GM23248 (cell line): ENCODE measurements at regions not wholly inside any gene's neighbourhood (a gene's known extent, or its start where the extent isn't known, plus 50 kb on each side); places are given as distances from the start of the nearest gene placed in this dataset.

Source experiments
- EZH2 ChIP-seq: fragments of 200-600 bp; sonication (generic); IDR thresholded peaks from 2 replicates; pipeline ENCODE4 v1.6.1; 2018; ENCODE audit warnings: antibody characterized with exemption, mild to moderate bottlenecking; ENCODE audit not compliant: insufficient read depth, poor library complexity, severe bottlenecking
- EZH2phosphoT487 ChIP-seq: fragments of 200-600 bp; sonication (generic); IDR thresholded peaks from 2 replicates; pipeline ENCODE4 v1.6.1; 2018; ENCODE audit warnings: antibody characterized with exemption, moderate library complexity, mild to moderate bottlenecking, low read depth; ENCODE audit not compliant: insufficient read depth

DNA sequence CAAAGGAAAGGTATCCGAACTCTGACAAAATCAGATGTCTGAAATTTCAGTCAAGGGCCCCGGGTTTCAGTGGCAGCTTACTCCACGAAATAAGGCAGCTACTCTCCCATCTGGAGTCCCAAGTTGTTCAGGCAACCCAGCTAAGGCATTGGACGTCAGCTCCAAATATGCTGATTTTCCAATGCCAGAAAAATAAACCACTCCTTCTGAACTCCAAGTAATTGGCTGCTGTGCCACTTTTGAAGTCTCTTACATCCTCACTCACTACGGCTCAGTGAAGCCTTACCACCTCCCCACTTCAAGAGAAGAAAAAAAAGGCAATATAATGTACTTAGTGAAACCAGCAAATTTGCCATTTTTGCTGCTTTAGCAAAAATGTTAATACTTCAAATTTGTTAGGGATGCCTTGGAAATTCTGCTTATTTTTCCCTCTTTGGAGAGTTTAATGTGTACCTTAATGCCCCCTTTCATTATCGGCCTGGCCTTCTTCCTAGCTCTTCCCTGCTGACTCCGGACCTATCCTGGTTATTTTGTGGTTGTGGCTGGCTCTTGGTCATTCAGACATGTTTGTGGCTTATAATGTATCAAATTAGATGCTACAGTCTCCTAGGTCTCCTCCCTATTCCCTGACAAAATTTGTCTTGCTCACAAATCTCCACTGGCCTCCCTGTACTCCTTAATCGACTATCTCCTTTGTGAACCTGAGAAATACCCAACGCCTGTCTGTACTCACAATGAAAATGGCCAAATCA, 589.2 kb upstream of the ZEB2 start:
- TF ChIP-seq EZH2 (no peak), EZH2phosphoT487 (no peak)
